GM12873 (cell line): ENCODE measurements at regions not wholly inside any gene's neighbourhood (a gene's known extent, or its start where the extent isn't known, plus 50 kb on each side); places are given as distances from the start of the nearest gene placed in this dataset.

Experiments used
- TF ChIP-seq, protein P1 (sequence below): IDR thresholded peaks from 2 replicates; pipeline ENCODE4 v1.5.1; 2012; ENCODE audit warnings: low read depth, mild to moderate bottlenecking, moderate library complexity, low read length, control low read depth; ENCODE audit not compliant: insufficient read depth; ENCODE audit errors: missing control alignments

DNA sequence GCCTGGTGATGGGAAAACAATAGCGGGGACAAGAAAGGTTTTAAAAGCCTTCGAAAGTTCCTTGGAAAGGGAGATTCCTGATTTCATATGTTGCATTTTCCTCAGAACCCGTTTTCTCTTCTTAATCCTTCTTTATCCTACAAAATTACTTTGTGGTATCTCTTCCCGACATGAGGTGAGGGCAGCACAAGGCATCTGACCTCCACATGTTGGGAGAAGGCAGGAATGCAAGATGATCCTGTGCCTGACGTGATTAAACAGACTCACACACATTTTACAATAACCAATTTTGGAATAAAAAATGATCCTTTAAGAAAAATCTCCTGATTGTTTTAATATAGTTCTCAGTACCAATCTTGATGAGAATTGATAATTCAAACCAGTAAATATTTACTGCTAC is 153.3 kb upstream of the MKLN1 start:
- TF ChIP-seq, protein P1, sequence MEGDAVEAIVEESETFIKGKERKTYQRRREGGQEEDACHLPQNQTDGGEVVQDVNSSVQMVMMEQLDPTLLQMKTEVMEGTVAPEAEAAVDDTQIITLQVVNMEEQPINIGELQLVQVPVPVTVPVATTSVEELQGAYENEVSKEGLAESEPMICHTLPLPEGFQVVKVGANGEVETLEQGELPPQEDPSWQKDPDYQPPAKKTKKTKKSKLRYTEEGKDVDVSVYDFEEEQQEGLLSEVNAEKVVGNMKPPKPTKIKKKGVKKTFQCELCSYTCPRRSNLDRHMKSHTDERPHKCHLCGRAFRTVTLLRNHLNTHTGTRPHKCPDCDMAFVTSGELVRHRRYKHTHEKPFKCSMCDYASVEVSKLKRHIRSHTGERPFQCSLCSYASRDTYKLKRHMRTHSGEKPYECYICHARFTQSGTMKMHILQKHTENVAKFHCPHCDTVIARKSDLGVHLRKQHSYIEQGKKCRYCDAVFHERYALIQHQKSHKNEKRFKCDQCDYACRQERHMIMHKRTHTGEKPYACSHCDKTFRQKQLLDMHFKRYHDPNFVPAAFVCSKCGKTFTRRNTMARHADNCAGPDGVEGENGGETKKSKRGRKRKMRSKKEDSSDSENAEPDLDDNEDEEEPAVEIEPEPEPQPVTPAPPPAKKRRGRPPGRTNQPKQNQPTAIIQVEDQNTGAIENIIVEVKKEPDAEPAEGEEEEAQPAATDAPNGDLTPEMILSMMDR: no peak

- TF ChIP-seq, protein P1: no peak
These were observed 152.8 kb upstream of the MKLN1 start for GRCh38 chr7:131174855-131175254.

GRCh38 chr7:131182446-131183058 is 145.1 kb upstream of the MKLN1 start:
- TF ChIP-seq, protein P1: no peak

GRCh38 chr7:131183072-131183471 is 144.6 kb upstream of the MKLN1 start:
- TF ChIP-seq, protein P1: no peak

GRCh38 chr7:131183611-131184119 is 144.0 kb upstream of the MKLN1 start:
- TF ChIP-seq, protein P1: no peak

- TF ChIP-seq, protein P1: no peak
These were observed 140.9 kb upstream of the MKLN1 start for GRCh38 chr7:131186816-131187215.

GRCh38 chr7:131188367-131189339 is 139.0 kb upstream of the MKLN1 start:
- TF ChIP-seq, protein P1: no peak
